BJ (cell line): ENCODE measurements at regions not wholly inside any gene's neighbourhood (a gene's known extent, or its start where the extent isn't known, plus 50 kb on each side); places are given as distances from the start of the nearest gene placed in this dataset.

Experiments used
- CTCF ChIA-PET: fragments of 350-600 bp; formaldehyde crosslinking; extraction: SDS; loops from one replicate; lab custom pipeline; 2021; ENCODE audit warnings: antibody characterized with exemption, inconsistent platforms; lab: Yijun Ruan, JAX
- POLR2A ChIA-PET: fragments of 300-600 bp; sonication (Branson Sonifier 250); formaldehyde crosslinking; extraction: SDS; loops from one replicate; lab custom pipeline; 2021; ENCODE audit warnings: antibody characterized with exemption; lab: Charles Lee
- DNase-seq: peaks from one replicate; pipeline ENCODE4 v3.0.0-alpha.2; 2011; ENCODE audit warnings: low read depth
- H3K27me3 ChIP-seq: 2 replicates; pipeline ENCODE4 v1.6.0; 2011; ENCODE audit warnings: low read length; ENCODE audit not compliant: control insufficient read depth, insufficient read depth
- H3K36me3 ChIP-seq: 2 replicates; pipeline ENCODE4 v1.5.1; 2011; ENCODE audit warnings: low read length; ENCODE audit not compliant: control insufficient read depth, insufficient read depth
- H3K4me3 ChIP-seq: 2 replicates; pipeline ENCODE4 v1.5.1; 2011; ENCODE audit warnings: low read depth, mild to moderate bottlenecking, control low read depth, low read length
- TF ChIP-seq, protein P1 (sequence below): IDR thresholded peaks from 2 replicates; pipeline ENCODE4 v1.5.1; 2011; ENCODE audit warnings: low read depth, mild to moderate bottlenecking, control low read depth, inconsistent platforms, low read length, moderate library complexity; ENCODE audit not compliant: insufficient read depth

GRCh38 chr13:79998381-79998880 lies 342.5 kb downstream of the SPRY2 start:
- H3K4me3 ChIP-seq, result no peak overlapping the region
- no peak for DNase-seq
- POLR2A ChIA-PET, result no interaction called here
- no peaks in the 10 kb centered on the region for H3K36me3 ChIP-seq
- TF ChIP-seq, protein P1, sequence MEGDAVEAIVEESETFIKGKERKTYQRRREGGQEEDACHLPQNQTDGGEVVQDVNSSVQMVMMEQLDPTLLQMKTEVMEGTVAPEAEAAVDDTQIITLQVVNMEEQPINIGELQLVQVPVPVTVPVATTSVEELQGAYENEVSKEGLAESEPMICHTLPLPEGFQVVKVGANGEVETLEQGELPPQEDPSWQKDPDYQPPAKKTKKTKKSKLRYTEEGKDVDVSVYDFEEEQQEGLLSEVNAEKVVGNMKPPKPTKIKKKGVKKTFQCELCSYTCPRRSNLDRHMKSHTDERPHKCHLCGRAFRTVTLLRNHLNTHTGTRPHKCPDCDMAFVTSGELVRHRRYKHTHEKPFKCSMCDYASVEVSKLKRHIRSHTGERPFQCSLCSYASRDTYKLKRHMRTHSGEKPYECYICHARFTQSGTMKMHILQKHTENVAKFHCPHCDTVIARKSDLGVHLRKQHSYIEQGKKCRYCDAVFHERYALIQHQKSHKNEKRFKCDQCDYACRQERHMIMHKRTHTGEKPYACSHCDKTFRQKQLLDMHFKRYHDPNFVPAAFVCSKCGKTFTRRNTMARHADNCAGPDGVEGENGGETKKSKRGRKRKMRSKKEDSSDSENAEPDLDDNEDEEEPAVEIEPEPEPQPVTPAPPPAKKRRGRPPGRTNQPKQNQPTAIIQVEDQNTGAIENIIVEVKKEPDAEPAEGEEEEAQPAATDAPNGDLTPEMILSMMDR, result no peak
- H3K27me3 ChIP-seq, result no peaks in the 10 kb centered on the region
- CTCF ChIA-PET, result interaction anchor here (1.7 kb wide), 1 partner anchor 9 kb away, joined by 4 read pairs; no protein-coding TSS in a partner anchor

GRCh38 chr13:79997244-79997643 lies 343.7 kb downstream of the SPRY2 start:
- ChIA-PET CTCF (interaction anchor here (1.7 kb wide), 1 partner anchor 11 kb away, joined by 4 read pairs; no protein-coding TSS in a partner anchor), POLR2A (no interaction called here)
- TF ChIP-seq, protein P1, result no peak
- no peak overlapping the region for H3K4me3 ChIP-seq
- no peak for DNase-seq
- H3K36me3 ChIP-seq, result no peaks in the 10 kb centered on the region
- H3K27me3 ChIP-seq, result no peaks in the 10 kb centered on the region

DNA sequence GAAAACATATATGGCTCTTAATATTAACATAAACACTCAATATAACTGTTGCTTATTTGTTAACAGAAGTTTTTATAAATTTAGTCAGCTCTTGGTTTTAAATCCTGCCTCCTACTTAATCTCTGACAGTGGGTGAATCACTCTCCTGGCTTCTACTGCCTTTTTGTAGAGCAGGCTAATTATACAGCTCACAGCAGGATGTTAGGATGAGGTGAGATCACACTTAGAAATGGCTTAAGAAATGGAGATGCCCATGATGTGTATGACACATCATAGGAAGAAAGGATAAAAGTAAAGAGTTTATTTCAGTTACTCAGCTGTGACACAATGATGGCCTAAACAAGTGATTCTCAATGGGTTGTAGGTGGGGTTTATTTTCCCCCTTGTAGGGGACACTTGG lies 345.6 kb downstream of the SPRY2 start:
- DNase-seq, result peak; percentile 57
- TF ChIP-seq, protein P1, result no peak
- ChIA-PET POLR2A (no interaction called here), CTCF (no interaction called here)
- H3K36me3 ChIP-seq, result no peaks in the 10 kb centered on the region
- H3K27me3 ChIP-seq, result no peaks in the 10 kb centered on the region
- H3K4me3 ChIP-seq, result no peak overlapping the region

- Histone ChIP-seq H3K4me3 (no peak overlapping the region), H3K27me3 (no peaks in the 10 kb centered on the region), H3K36me3 (no peaks in the 10 kb centered on the region)
- ChIA-PET POLR2A (no interaction called here), CTCF (no interaction called here)
- no peak for DNase-seq
- TF ChIP-seq, protein P1, result no peak
These were observed 348.8 kb downstream of the SPRY2 start for GRCh38 chr13:79992111-79992510.

GRCh38 chr13:79990048-79990447 lies 350.9 kb downstream of the SPRY2 start:
- CTCF ChIA-PET, result no interaction called here
- no peak for DNase-seq
- POLR2A ChIA-PET, result interaction anchor here (0.5 kb wide), 1 partner anchor 213 kb away, joined by 3 read pairs; no protein-coding TSS in a partner anchor

More at GRCh38 chr13:79990048-79990447, 350.9 kb downstream of the SPRY2 start:
- TF ChIP-seq, protein P1, result no peak
- no peak overlapping the region for H3K4me3 ChIP-seq
- H3K27me3 ChIP-seq, result no peaks in the 10 kb centered on the region
- H3K36me3 ChIP-seq, result no peaks in the 10 kb centered on the region
